ENCODE measurements at regions not wholly inside any gene's neighbourhood (a gene's known extent, or its start where the extent isn't known, plus 50 kb on each side); places are given as distances from the start of the nearest gene placed in this dataset.

- no peaks in the 10 kb centered on the region for H3K9me3 ChIP-seq (ENCODE audit: insufficient read depth, low read length)
- H4K20me1 ChIP-seq (ENCODE audit: insufficient read depth, low read length) = no peaks in the 10 kb centered on the region
- no peak overlapping the region for H2AFZ ChIP-seq (ENCODE audit: low read depth, low read length)
- no peaks in the 10 kb centered on the region for H3K79me2 ChIP-seq (ENCODE audit: low read length)
- TF ChIP-seq CTCF (IDR thresholded peaks at IDR 0.05; ENCODE audit: low read depth, low read length) (no peak), EZH2phosphoT487 (IDR thresholded peaks at IDR 0.05; ENCODE audit: low read depth) (no peak)
- H3K36me3 ChIP-seq (replicated peaks; ENCODE audit: low read depth, low read length) = no peaks in the 10 kb centered on the region
- H3K27me3 ChIP-seq (ENCODE audit: low read depth, low read length) = 0 out of 2 replicates have a peak, but pooled peaks cover 6% of the 10 kb centered on the region
- no peak overlapping the region for H3K4me3 ChIP-seq (ENCODE audit: low read length)
- no peak overlapping the region for H3K4me2 ChIP-seq (ENCODE audit: low read length)
- H3K4me1 ChIP-seq (ENCODE audit: low read length) = no peaks in the 10 kb centered on the region
- no peak overlapping the region for H3K27ac ChIP-seq (ENCODE audit: low read length)
- H3K9ac ChIP-seq (ENCODE audit: low read length) = no peak overlapping the region
Measured at GRCh38 chr13:34567597-34567996, 374.5 kb upstream of the NBEA start.

- H3K79me2 ChIP-seq (ENCODE audit: low read length) = no peaks in the 10 kb centered on the region
- no peak overlapping the region for H2AFZ ChIP-seq (ENCODE audit: low read depth, low read length)
- no peak overlapping the region for H3K4me2 ChIP-seq (ENCODE audit: low read length)
- TF ChIP-seq CTCF (IDR thresholded peaks at IDR 0.05; ENCODE audit: low read depth, low read length) (no peak), EZH2phosphoT487 (IDR thresholded peaks at IDR 0.05; ENCODE audit: low read depth) (no peak)
- no peaks in the 10 kb centered on the region for H3K9me3 ChIP-seq (ENCODE audit: insufficient read depth, low read length)
- 0 out of 2 replicates have a peak, but pooled peaks cover 6% of the 10 kb centered on the region for H3K27me3 ChIP-seq (ENCODE audit: low read depth, low read length)
- H3K9ac ChIP-seq (ENCODE audit: low read length) = no peak overlapping the region
- H3K27ac ChIP-seq (ENCODE audit: low read length) = no peak overlapping the region
- H3K4me3 ChIP-seq (ENCODE audit: low read length) = no peak overlapping the region
- H4K20me1 ChIP-seq (ENCODE audit: insufficient read depth, low read length) = no peaks in the 10 kb centered on the region
- no peaks in the 10 kb centered on the region for H3K4me1 ChIP-seq (ENCODE audit: low read length)
- no peaks in the 10 kb centered on the region for H3K36me3 ChIP-seq (replicated peaks; ENCODE audit: low read depth, low read length)
Measured at GRCh38 chr13:34570698-34571353, 371.2 kb upstream of the NBEA start.

- H2AFZ ChIP-seq (ENCODE audit: low read depth, low read length) = no peak overlapping the region
Measured at GRCh38 chr13:34571716-34572115, 370.4 kb upstream of the NBEA start.

GRCh38 chr13:34577051-34577450 lies 365.0 kb upstream of the NBEA start:
- no peaks in the 10 kb centered on the region for H3K36me3 ChIP-seq (replicated peaks; ENCODE audit: low read depth, low read length)
- H3K9me3 ChIP-seq (ENCODE audit: insufficient read depth, low read length) = no peaks in the 10 kb centered on the region
- no peaks in the 10 kb centered on the region for H3K79me2 ChIP-seq (ENCODE audit: low read length)
- H3K4me2 ChIP-seq (ENCODE audit: low read length) = no peak overlapping the region
- no peaks in the 10 kb centered on the region for H3K4me1 ChIP-seq (ENCODE audit: low read length)
- no peaks in the 10 kb centered on the region for H3K27me3 ChIP-seq (ENCODE audit: low read depth, low read length)
- no peak overlapping the region for H3K4me3 ChIP-seq (ENCODE audit: low read length)
- no peak overlapping the region for H3K9ac ChIP-seq (ENCODE audit: low read length)
- H2AFZ ChIP-seq (ENCODE audit: low read depth, low read length) = no peak overlapping the region
- no peak for TF ChIP-seq CTCF (IDR thresholded peaks at IDR 0.05; ENCODE audit: low read depth, low read length)
- no peak overlapping the region for H3K27ac ChIP-seq (ENCODE audit: low read length)
- H4K20me1 ChIP-seq (ENCODE audit: insufficient read depth, low read length) = no peaks in the 10 kb centered on the region

More at GRCh38 chr13:34571716-34572115, 370.4 kb upstream of the NBEA start:
- no peaks in the 10 kb centered on the region for H3K36me3 ChIP-seq (replicated peaks; ENCODE audit: low read depth, low read length)
- H3K27ac ChIP-seq (ENCODE audit: low read length) = no peak overlapping the region
- TF ChIP-seq EZH2phosphoT487 (IDR thresholded peaks at IDR 0.05; ENCODE audit: low read depth) (no peak), CTCF (IDR thresholded peaks at IDR 0.05; ENCODE audit: low read depth, low read length) (no peak)
- 0 out of 2 replicates have a peak, but pooled peaks cover 6% of the 10 kb centered on the region for H3K27me3 ChIP-seq (ENCODE audit: low read depth, low read length)
- H3K9me3 ChIP-seq (ENCODE audit: insufficient read depth, low read length) = no peaks in the 10 kb centered on the region
- H4K20me1 ChIP-seq (ENCODE audit: insufficient read depth, low read length) = no peaks in the 10 kb centered on the region
- H3K4me2 ChIP-seq (ENCODE audit: low read length) = no peak overlapping the region
- H3K4me1 ChIP-seq (ENCODE audit: low read length) = no peaks in the 10 kb centered on the region
- no peak overlapping the region for H3K9ac ChIP-seq (ENCODE audit: low read length)
- H3K79me2 ChIP-seq (ENCODE audit: low read length) = no peaks in the 10 kb centered on the region
- H3K4me3 ChIP-seq (ENCODE audit: low read length) = no peak overlapping the region

Data from OCI-LY3 (cell line).